CD4-positive, alpha-beta T cell treated with Interleukin-4 for 4 hours (primary cell): ENCODE measurements at regions not wholly inside any gene's neighbourhood (a gene's known extent, or its start where the extent isn't known, plus 50 kb on each side); places are given as distances from the start of the nearest gene placed in this dataset.

ENCODE experiments used
- DNase-seq: peaks from one replicate; pipeline ENCODE4 v3.0.0-alpha.2; 2020

GRCh38 chr3:117485841-117486240, 776.3 kb downstream of the TUSC7 start:
- DNase-seq: no peak

GRCh38 chr3:117486719-117487716, 777.4 kb downstream of the TUSC7 start:
- DNase-seq: no peak

- no peak for DNase-seq
These were observed 779.4 kb downstream of the TUSC7 start for GRCh38 chr3:117488983-117489382.

GRCh38 chr3:117489663-117490079, 780.1 kb downstream of the TUSC7 start:
- no peak for DNase-seq

GRCh38 chr3:117490716-117491115, 781.1 kb downstream of the TUSC7 start:
- no peak for DNase-seq

- DNase-seq: no peak
These were observed 786.0 kb downstream of the TUSC7 start for GRCh38 chr3:117495620-117496019.

- no peak for DNase-seq
These were observed 789.8 kb downstream of the TUSC7 start for GRCh38 chr3:117499189-117499870.

GRCh38 chr3:117507958-117508357, 798.4 kb downstream of the TUSC7 start:
- no peak for DNase-seq

GRCh38 chr3:117509858-117510257, 800.3 kb downstream of the TUSC7 start:
- no peak for DNase-seq

- no peak for DNase-seq
These were observed 800.8 kb downstream of the TUSC7 start for GRCh38 chr3:117510396-117510795.

GRCh38 chr3:117512975-117513374, 803.4 kb downstream of the TUSC7 start:
- DNase-seq: no peak

GRCh38 chr3:117515309-117515708, 805.7 kb downstream of the TUSC7 start:
- DNase-seq: no peak

- DNase-seq: no peak
These were observed 808.8 kb downstream of the TUSC7 start for GRCh38 chr3:117518364-117518763.

GRCh38 chr3:117519776-117520175, 810.2 kb downstream of the TUSC7 start:
- DNase-seq: no peak

GRCh38 chr3:117520582-117520981, 811.0 kb downstream of the TUSC7 start:
- DNase-seq: no peak

GRCh38 chr3:117523418-117523817, 813.8 kb downstream of the TUSC7 start:
- no peak for DNase-seq

- DNase-seq: no peak
These were observed 815.3 kb downstream of the TUSC7 start for GRCh38 chr3:117524890-117525289.

- DNase-seq: no peak
These were observed 817.0 kb downstream of the TUSC7 start for GRCh38 chr3:117526470-117527079.

- DNase-seq: no peak
These were observed 817.8 kb downstream of the TUSC7 start for GRCh38 chr3:117527346-117527745.

- DNase-seq: no peak
These were observed 819.1 kb downstream of the TUSC7 start for GRCh38 chr3:117528688-117529087.

GRCh38 chr3:117531078-117531767, 821.6 kb downstream of the TUSC7 start:
- no peak for DNase-seq

GRCh38 chr3:117532268-117532667, 822.7 kb downstream of the TUSC7 start:
- DNase-seq: no peak

GRCh38 chr3:117534138-117534537, 824.6 kb downstream of the TUSC7 start:
- no peak for DNase-seq
